HG03432 (cell line): ENCODE measurements at regions not wholly inside any gene's neighbourhood (a gene's known extent, or its start where the extent isn't known, plus 50 kb on each side); places are given as distances from the start of the nearest gene placed in this dataset.

Experiments used
- ATAC-seq: cut with Tn5 transposase; IDR thresholded peaks from one replicate; pipeline ENCODE4 v1.9.1; 2021; ENCODE audit warnings: mild to moderate bottlenecking, moderate library complexity; ENCODE audit not compliant: unreplicated experiment

GRCh38 chr1:34650090-34650489, 104.8 kb upstream of the GJB5 start:
- no peak for ATAC-seq

GRCh38 chr1:34650800-34651199, 104.0 kb upstream of the GJB5 start:
- no peak for ATAC-seq

GRCh38 chr1:34653110-34653509, 101.7 kb upstream of the GJB5 start:
- no peak for ATAC-seq

- ATAC-seq: no peak
Measured at GRCh38 chr1:34655206-34655874, 99.5 kb upstream of the GJB5 start.

GRCh38 chr1:34655875-34656240, 99.0 kb upstream of the GJB5 start:
- ATAC-seq: no peak

- ATAC-seq: no peak
Measured at GRCh38 chr1:34656299-34656698, 98.5 kb upstream of the GJB5 start.

- no peak for ATAC-seq
Measured at GRCh38 chr1:34656731-34657130, 98.1 kb upstream of the GJB5 start.

- no peak for ATAC-seq
Measured at GRCh38 chr1:34657266-34657665, 97.6 kb upstream of the GJB5 start.

- no peak for ATAC-seq
Measured at GRCh38 chr1:34657849-34658248, 97.0 kb upstream of the GJB5 start.

- ATAC-seq: no peak
Measured at GRCh38 chr1:34663031-34663430, 91.8 kb upstream of the GJB5 start.

GRCh38 chr1:34668063-34668462, 86.8 kb upstream of the GJB5 start:
- no peak for ATAC-seq

GRCh38 chr1:34670982-34671381, 83.9 kb upstream of the GJB5 start:
- no peak for ATAC-seq

- no peak for ATAC-seq
Measured at GRCh38 chr1:34671887-34672286, 83.0 kb upstream of the GJB5 start.

GRCh38 chr1:34681480-34682451, 73.1 kb upstream of the GJB5 start:
- ATAC-seq: no peak

GRCh38 chr1:34682452-34683223, 72.2 kb upstream of the GJB5 start:
- ATAC-seq: no peak

- no peak for ATAC-seq
Measured at GRCh38 chr1:34683616-34684015, 71.2 kb upstream of the GJB5 start.

GRCh38 chr1:34684266-34684665, 70.6 kb upstream of the GJB5 start:
- ATAC-seq: no peak

- no peak for ATAC-seq
Measured at GRCh38 chr1:34685225-34685624, 69.6 kb upstream of the GJB5 start.

GRCh38 chr1:34686531-34686930, 68.3 kb upstream of the GJB5 start:
- ATAC-seq: no peak

- no peak for ATAC-seq
Measured at GRCh38 chr1:34688006-34688741, 66.7 kb upstream of the GJB5 start.

- ATAC-seq: no peak
Measured at GRCh38 chr1:34690269-34690668, 64.6 kb upstream of the GJB5 start.
